ENCODE measurements at regions not wholly inside any gene's neighbourhood (a gene's known extent, or its start where the extent isn't known, plus 50 kb on each side); places are given as distances from the start of the nearest gene placed in this dataset.

DNA sequence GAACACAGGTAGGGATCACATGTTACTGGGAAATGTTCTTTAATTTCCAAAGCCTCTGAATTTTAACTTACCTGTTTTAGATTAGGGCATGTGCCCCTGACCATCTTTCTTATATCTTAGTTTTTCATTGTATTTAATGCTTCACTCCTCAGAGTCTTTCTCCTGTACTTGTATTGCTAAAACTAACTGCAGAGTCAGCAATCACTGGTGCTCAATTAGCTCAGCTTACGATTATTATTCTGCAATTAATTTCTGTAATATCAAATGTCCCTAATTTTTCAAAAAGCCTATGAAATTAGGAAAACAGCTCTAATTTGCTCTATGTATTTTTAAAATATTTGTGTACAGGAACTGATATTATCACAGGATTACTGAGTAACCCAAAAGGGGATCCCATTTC is 693.2 kb upstream of the SLC8A1 start:
- no peak overlapping the region for H3K4me3 ChIP-seq
- no peak for TF ChIP-seq CTCF (IDR thresholded peaks at IDR 0.05; ENCODE audit: borderline replicate concordance)
- intact Hi-C loops (cut with micrococcal nuclease) = no loop called here
- no peak overlapping the region for H3K27ac ChIP-seq (replicated peaks)
- no peak for DNase-seq
- no peaks in the 10 kb centered on the region for H3K4me1 ChIP-seq
- H3K36me3 ChIP-seq = no peaks in the 10 kb centered on the region
- no peaks in the 10 kb centered on the region for H3K27me3 ChIP-seq (ENCODE audit: low read depth)
- no peaks in the 10 kb centered on the region for H3K9me3 ChIP-seq (replicated peaks)

DNA sequence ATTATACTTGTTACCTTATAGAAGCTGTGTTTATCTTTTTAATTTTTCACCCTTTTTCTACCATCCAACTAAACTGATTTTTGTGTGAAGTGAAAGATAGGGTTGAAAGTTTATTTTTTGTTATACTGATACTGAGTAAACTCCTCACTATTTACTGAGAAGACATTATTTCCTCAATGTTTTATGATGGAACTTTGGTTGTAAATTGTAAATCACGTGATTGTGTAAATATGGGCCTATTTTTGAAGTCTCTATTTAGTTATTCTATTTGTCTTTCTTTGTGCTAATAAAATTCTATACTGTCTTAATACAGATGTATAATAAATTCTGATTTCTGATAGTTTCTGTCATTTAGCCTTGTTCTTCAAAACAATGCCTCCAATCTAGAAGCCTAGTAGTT is 697.2 kb upstream of the SLC8A1 start:
- intact Hi-C loops (cut with micrococcal nuclease) = no loop called here
- DNase-seq = no peak
- Histone ChIP-seq H3K36me3 (no peaks in the 10 kb centered on the region), H3K4me3 (no peak overlapping the region), H3K9me3 (replicated peaks) (no peaks in the 10 kb centered on the region), H3K27me3 (ENCODE audit: low read depth) (no peaks in the 10 kb centered on the region), H3K27ac (replicated peaks) (no peak overlapping the region), H3K4me1 (no peaks in the 10 kb centered on the region)
- TF ChIP-seq CTCF (IDR thresholded peaks at IDR 0.05; ENCODE audit: borderline replicate concordance) = no peak

- Histone ChIP-seq H3K36me3 (no peaks in the 10 kb centered on the region), H3K27me3 (ENCODE audit: low read depth) (no peaks in the 10 kb centered on the region), H3K4me1 (no peaks in the 10 kb centered on the region), H3K27ac (replicated peaks) (no peak overlapping the region), H3K4me3 (no peak overlapping the region), H3K9me3 (replicated peaks) (no peaks in the 10 kb centered on the region)
- DNase-seq = no peak
- TF ChIP-seq CTCF (IDR thresholded peaks at IDR 0.05; ENCODE audit: borderline replicate concordance) = no peak
- intact Hi-C loops (cut with micrococcal nuclease) = no loop called here
These were observed 699.9 kb upstream of the SLC8A1 start for GRCh38 chr2:41151746-41152145.

GRCh38 chr2:41152318-41152717 is 700.4 kb upstream of the SLC8A1 start:
- Histone ChIP-seq H3K27me3 (ENCODE audit: low read depth) (no peaks in the 10 kb centered on the region), H3K36me3 (no peaks in the 10 kb centered on the region), H3K9me3 (replicated peaks) (no peaks in the 10 kb centered on the region), H3K4me1 (no peaks in the 10 kb centered on the region), H3K4me3 (no peak overlapping the region), H3K27ac (replicated peaks) (no peak overlapping the region)
- DNase-seq = no peak
- intact Hi-C loops (cut with micrococcal nuclease) = no loop called here
- TF ChIP-seq CTCF (IDR thresholded peaks at IDR 0.05; ENCODE audit: borderline replicate concordance) = no peak

- Histone ChIP-seq H3K27ac (replicated peaks) (no peak overlapping the region), H3K36me3 (no peaks in the 10 kb centered on the region), H3K9me3 (replicated peaks) (no peaks in the 10 kb centered on the region), H3K27me3 (ENCODE audit: low read depth) (no peaks in the 10 kb centered on the region), H3K4me1 (no peaks in the 10 kb centered on the region), H3K4me3 (no peak overlapping the region)
- intact Hi-C loops (cut with micrococcal nuclease) = no loop called here
- no peak for TF ChIP-seq CTCF (IDR thresholded peaks at IDR 0.05; ENCODE audit: borderline replicate concordance)
- DNase-seq = no peak
These were observed 708.5 kb upstream of the SLC8A1 start for GRCh38 chr2:41160439-41160838.

GRCh38 chr2:41167014-41167413 is 715.1 kb upstream of the SLC8A1 start:
- TF ChIP-seq CTCF (IDR thresholded peaks at IDR 0.05; ENCODE audit: borderline replicate concordance) = no peak
- Histone ChIP-seq H3K4me1 (no peaks in the 10 kb centered on the region), H3K4me3 (no peak overlapping the region), H3K27ac (replicated peaks) (no peak overlapping the region), H3K36me3 (no peaks in the 10 kb centered on the region), H3K9me3 (replicated peaks) (no peaks in the 10 kb centered on the region), H3K27me3 (ENCODE audit: low read depth) (no peaks in the 10 kb centered on the region)
- DNase-seq = no peak
- intact Hi-C loops (cut with micrococcal nuclease) = no loop called here

Measured in left ventricle myocardium inferior (tissue), 1 donor.